HG03103 (cell line): ENCODE measurements at regions not wholly inside any gene's neighbourhood (a gene's known extent, or its start where the extent isn't known, plus 50 kb on each side); places are given as distances from the start of the nearest gene placed in this dataset.

Source experiments
- ATAC-seq: cut with Tn5 transposase; IDR thresholded peaks from one replicate; pipeline ENCODE4 v1.9.1; 2021; ENCODE audit warnings: low read depth; ENCODE audit not compliant: unreplicated experiment

DNA sequence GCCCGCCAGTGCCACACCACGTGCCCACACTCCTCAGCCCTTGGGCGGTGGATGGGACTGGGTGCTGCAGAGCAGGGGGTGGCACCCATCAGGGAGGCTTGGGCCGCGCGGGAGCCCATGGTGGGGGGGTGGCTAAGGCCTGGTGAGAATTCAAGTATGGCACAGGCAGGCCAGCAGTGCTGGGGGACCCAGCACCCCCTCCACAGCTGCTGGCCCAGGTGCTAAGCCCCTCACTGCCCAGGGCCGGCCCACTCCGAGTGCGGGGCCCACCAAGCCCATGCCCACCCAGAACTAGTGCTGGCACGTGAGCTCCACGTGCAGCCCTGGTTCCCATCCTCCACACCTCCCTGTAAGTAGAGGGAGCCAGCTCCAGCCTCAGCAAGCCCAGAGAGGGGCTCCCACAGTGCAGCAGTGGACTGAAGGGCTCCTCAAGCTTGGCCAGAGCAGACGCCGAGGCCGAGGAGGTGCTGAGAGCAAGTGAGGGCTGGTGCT is 1091.1 kb upstream of the GJE1 start:
- no peak for ATAC-seq

DNA sequence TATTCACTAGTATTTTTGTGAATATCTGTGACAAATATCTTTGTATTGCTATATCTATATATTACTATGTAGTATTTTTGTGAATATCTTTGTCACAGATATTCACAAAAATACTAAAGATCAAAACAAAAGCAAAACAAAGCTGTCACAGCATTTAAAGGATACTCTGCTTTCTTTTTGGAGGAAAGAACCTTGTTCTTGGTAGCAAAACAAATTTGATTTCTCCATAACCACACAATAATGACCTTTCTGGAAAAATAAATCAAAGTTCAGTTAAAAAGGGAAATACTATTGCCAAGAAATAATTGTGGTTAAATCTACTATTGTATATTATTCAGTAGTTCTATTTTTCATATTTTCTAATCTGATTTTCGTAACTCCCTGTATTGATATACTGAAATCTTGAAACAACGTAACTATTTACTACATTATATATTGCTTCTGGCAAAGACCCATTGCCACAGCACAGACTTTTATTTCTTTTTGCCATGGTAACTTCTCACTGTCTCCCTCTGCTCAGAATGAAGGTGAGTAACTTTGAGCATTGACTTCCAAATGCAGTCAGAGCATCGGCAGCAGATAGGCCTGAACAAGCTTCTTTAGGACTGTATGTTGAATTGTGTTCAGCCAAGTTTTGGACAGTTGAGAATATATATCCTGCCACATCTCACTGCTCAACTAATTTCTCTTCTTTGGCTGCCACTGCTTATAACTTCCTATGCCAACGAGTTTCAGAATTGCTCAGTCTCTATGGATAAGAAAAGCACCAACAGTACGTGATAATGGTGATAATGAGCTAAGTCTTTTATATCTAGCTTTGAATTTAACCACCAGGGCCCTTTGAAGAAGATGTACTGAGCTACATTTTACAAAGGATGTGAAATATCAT is 1097.2 kb upstream of the GJE1 start:
- no peak for ATAC-seq

DNA sequence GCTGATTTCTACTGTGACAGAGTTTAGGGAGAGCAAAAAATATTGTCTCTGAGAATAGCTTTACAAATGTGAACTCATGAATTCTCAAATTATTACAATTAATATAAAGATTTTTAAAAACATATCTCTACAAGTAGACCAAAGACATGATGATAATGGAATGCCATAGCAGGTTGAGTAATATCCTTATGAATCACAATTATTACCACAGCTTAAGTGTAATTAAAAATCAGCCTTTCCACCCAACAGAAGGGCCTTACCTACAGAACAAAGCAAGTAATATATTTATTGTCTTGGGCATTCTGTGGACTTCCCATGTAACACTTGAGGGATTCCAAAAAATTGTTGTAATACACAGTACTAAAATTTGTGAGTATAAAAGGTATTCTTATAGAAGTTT is 1099.6 kb upstream of the GJE1 start:
- no peak for ATAC-seq

GRCh38 chr6:141029908-141030307 is 1102.8 kb upstream of the GJE1 start:
- no peak for ATAC-seq

DNA sequence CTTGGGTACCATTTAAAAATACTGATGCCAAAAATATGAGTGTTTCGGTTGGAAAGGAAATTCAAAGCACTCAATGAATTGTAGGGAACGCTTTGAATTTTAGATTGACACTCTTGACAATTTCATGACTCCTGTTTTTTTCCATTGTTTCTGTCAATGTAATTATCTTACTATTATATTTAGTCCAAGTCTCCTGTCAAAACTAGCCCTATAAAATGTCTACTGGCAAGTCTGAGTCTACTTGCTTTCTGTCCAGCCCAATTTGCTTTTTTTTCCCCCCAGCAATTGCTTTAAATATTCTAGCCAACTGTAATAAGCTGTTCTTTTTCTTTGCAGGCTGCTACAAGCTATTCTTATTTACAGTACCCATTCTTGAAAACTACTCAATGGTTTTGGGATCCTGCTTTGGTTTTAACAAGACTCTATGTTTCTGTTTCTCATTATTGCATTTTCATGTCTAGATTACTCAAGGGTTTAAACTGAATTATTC is 1103.9 kb upstream of the GJE1 start:
- no peak for ATAC-seq

GRCh38 chr6:141026504-141026903 is 1106.2 kb upstream of the GJE1 start:
- ATAC-seq, result no peak

- ATAC-seq, result no peak
These were observed 1108.2 kb upstream of the GJE1 start for GRCh38 chr6:141024526-141024925.

GRCh38 chr6:141017941-141018340 is 1114.8 kb upstream of the GJE1 start:
- ATAC-seq, result no peak

DNA sequence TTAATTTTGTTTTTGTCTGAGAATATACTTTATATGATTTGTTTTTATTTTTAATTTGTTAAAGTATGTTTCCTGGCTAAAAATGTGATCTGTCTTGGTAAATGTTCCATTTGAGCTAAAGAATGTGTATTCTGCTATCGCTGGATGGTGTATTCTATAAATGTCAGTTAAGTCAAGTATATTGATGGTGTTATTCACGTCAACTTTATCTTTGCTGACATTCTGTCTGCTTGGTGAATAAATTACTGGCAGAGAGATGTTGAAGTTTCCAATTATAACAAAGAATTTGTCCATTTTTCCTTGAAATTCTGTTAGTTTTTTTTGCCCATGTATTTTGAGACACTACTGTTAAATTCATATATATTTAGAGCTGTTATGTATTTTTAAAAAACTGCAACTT is 1131.8 kb upstream of the GJE1 start:
- no peak for ATAC-seq

- ATAC-seq, result no peak
These were observed 1139.2 kb upstream of the GJE1 start for GRCh38 chr6:140993515-140993914.

- ATAC-seq, result no peak
These were observed 1140.0 kb upstream of the GJE1 start for GRCh38 chr6:140992678-140993077.

GRCh38 chr6:140988780-140989179 is 1143.9 kb upstream of the GJE1 start:
- ATAC-seq, result no peak

DNA sequence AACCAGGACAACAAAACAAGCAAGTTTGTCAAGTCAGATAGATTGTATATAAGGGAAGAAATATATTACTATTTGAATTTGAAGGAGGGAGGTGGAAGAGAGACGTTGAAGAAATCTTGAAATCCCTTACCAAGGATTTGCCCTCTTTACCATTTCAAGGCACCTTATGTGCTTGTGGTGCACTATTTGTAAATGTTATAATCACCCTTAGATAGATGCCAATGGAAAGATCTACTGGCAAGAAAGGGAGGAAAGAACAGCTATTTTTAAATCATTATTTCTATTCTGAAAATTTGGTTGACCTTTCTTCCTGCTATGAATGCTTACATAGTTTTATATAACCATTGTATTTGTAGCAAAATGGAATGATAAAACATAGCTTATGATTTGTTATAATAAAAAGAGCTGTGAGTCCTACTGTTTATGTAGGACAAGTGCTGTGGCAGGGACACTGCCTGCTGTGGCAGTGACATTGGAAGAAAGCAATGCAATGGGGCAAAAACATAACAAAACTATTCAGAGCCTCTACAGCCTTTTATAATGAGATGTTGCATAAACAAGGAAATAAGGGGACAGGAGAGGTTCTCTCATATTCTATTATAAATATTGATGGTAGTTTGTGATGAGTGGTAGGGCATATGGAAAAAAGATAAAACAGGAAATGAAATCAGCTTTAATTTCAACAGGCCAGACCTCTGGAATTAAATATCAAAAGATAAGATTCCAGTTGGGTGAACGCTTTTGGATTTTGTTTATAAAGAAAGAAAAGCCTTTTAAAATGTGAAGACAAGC is 1145.2 kb upstream of the GJE1 start:
- ATAC-seq, result no peak

DNA sequence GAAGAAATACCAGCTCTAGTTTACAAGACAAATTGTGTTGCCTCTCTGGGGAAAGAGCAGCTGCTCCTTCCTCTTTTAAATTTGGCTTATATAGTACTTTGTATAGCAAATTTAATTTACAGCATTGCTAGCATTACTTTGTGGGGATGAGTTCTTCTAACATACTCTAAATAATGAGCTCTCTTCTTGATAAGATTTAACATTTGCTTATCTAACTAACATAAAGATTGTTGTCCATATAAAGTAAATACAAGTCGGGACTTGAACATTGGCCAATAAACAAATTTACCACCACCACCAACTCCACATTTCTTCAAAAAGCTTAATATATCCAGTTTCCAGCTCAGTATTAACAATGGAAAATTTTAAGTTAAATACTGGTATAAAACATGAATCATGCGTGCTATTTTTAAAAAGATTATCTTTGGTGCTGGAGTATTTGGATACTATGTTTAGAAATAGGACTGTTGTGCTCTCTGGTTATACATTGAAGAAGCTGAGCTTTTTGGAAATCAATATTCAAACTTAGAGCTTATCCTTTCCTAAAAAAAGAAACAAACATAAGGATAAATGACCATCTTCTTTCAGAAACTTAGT is 1146.9 kb upstream of the GJE1 start:
- no peak for ATAC-seq

- ATAC-seq, result no peak
These were observed 1152.3 kb upstream of the GJE1 start for GRCh38 chr6:140980265-140980887.

GRCh38 chr6:140979642-140980091 is 1153.1 kb upstream of the GJE1 start:
- ATAC-seq, result no peak

GRCh38 chr6:140977403-140977802 is 1155.3 kb upstream of the GJE1 start:
- ATAC-seq, result no peak

DNA sequence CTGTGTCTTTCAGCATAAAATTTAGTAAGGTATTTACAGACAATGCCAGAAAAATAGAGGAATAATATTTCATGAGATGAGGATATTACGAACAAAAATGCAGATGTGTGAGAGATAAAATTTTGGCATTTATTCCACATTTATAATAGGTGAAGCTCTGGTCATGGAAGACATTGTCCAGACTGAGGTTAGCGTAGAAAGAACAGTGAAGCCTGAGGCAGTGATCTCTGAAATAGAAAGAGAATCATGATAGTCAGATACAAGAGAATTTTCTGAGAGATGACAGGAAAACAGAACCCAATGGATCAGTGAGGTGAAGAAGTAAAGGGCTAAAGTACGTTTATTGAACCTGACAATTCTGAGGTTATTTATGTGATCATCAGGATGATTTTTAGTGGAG is 1155.9 kb upstream of the GJE1 start:
- no peak for ATAC-seq

DNA sequence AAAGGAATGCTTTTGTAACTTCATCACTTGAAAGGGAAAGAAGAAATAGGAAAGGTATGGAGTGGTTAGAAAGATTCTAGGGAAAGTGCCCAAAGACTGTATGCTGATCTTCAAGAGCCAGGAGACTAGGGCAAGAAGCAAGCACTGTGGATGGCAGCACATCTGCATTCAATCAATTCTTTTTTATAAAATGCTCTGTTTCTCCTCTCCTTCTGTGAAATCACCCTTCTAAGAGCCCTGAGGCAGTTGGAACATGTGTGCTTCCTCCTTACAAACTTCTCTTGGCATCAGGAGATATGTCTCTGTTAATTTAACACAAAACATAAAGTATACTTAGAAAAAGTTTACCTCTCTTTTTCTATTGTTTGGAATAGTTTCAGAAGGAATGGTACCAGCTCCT is 1162.2 kb upstream of the GJE1 start:
- no peak for ATAC-seq

DNA sequence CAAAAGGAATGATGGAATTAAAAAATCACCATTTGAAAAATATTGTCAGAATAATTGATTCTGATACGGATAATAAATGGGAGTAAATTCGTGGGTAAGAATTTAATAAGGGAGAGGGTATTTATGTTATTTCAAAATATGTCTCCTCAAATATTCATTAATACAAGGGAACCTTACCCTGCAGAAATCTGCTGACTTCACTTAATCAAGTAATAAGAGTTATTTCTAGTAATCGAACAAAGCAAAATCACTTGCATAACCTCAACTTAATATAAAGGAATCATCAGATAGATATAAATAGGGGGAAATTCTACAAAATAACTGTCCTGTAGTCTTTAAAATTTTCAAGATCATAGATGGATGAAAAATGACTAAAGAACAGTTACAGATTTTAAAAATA is 1164.7 kb upstream of the GJE1 start:
- ATAC-seq, result no peak

- no peak for ATAC-seq
These were observed 1166.0 kb upstream of the GJE1 start for GRCh38 chr6:140966676-140967075.
